Stimulated activated CD4-positive, alpha-beta T cell treated with anti-CD3 and anti-CD28 coated beads, Interleukin-1b, Interleukin-23, amount 100 ng/mL, for 4 hours (primary cell): ENCODE measurements at regions not wholly inside any gene's neighbourhood (a gene's known extent, or its start where the extent isn't known, plus 50 kb on each side); places are given as distances from the start of the nearest gene placed in this dataset.

Experiments used
- DNase-seq, 2 donors: peaks; one replicate each; pipeline ENCODE4 v3.0.0-alpha.2; 2020; ENCODE audit warnings: low read depth in 2 of 2

- no peak for DNase-seq
Observed at GRCh38 chr1:116819081-116819480, 64.9 kb downstream of the CD2 start.

DNA sequence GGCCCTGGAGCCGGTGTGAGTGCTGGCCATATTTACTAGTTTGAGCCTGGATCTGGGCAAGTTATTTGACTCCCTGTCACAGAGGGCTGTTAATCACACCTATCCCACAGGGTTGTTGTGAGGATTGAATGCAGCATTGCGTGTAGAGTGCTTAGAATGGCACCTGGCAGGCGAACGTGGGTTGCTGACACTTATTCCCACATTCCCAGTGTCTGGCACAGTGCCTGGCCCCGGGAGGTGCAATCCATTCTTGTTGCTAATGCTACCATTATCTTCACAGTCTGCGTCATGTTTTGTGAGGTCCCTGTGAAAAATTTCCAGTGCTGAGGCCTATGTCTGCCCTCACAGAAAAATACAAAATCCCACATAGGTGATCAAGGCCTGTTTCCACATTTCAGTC lies 66.1 kb downstream of the CD2 start:
- DNase-seq, result no peak

- DNase-seq, result no peak
Observed at GRCh38 chr1:116821763-116822162, 67.5 kb downstream of the CD2 start.

GRCh38 chr1:116824631-116825206 lies 70.5 kb downstream of the CD2 start:
- DNase-seq, result no peak

- no peak for DNase-seq
Observed at GRCh38 chr1:116825207-116825719, 71.0 kb downstream of the CD2 start.

- no peak for DNase-seq
Observed at GRCh38 chr1:116825720-116826438, 71.6 kb downstream of the CD2 start.

GRCh38 chr1:116826818-116827606 lies 72.8 kb downstream of the CD2 start:
- peak; percentile 37 to 44 for DNase-seq

DNA sequence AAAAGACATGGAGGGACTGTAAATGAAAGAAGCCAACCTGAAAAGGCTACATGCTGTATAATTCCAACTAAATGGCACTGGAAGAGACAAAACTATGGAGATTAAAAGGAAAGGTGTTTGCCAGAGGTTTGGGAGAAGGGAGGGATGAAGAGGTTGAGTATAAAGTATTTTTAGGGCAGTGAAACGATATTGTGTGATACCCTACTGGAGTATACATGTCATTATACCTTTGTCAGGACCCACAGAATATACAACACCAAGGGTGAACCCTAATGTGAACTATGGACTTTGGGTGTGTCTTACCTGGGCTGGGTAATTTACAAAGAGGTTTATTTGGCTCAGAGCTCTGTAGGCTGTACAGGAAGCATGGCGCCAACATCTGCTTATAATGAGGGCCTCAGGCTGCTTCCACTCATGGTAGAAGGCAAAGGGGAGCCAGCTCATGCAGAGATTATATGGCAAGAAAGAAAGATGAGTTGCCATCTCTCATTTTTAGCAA lies 73.4 kb downstream of the CD2 start:
- DNase-seq, result no peak

DNA sequence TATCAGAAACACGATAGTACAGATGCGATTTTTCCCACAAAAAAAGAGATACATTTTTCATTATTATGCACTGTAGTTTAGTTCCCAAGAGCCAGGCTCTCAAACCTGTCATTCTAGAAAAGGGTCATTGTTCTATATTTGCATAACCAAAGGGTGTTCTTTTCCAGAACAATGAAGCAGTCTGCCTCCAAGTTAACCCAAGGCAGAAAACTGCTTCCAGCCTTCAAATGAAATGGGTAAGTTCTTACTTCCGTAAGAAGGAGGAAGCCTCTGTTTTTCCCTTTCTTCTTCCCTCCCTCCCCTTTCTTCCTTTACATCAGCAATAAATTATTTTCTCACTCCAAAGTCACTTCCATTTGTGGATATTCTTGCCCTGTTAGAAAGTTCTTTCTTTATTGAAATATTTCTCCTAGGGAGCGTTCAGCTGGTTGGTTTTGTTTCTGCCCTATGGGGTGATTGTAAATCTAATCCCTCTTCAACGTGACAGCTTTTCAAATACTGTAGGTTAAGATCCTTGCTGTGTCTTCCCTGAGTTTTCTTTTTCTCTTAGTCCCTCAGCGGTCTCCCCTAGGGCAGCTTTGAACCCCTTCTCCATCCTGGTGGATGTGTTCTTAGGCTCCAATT lies 77.3 kb upstream of the PTGFRN start:
- no peak for DNase-seq

- no peak for DNase-seq
Observed at GRCh38 chr1:116832932-116833578, 76.7 kb upstream of the PTGFRN start.

GRCh38 chr1:116833718-116834117 lies 76.0 kb upstream of the PTGFRN start:
- DNase-seq, result no peak

- no peak for DNase-seq
Observed at GRCh38 chr1:116834595-116834994, 75.1 kb upstream of the PTGFRN start.

DNA sequence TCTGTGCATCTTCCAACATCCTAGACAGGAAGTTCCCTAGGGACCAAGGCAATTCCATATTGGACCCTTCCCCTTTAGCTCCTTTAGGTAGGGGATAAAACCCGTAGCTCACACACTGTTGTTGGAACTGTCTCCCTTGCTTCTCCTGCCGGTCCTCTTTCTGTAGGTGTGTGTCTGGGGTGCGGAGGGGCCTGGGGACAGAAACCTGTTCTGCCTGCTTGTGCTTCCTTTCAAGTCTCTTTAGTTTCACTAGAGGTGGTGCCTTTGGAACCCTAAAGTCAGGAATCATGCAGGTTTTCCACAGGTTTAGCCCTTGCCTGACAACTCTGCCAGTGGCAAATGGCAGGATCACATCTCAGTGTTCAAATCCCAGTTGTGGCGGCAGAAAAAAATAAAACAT lies 74.6 kb upstream of the PTGFRN start:
- DNase-seq, result no peak

DNA sequence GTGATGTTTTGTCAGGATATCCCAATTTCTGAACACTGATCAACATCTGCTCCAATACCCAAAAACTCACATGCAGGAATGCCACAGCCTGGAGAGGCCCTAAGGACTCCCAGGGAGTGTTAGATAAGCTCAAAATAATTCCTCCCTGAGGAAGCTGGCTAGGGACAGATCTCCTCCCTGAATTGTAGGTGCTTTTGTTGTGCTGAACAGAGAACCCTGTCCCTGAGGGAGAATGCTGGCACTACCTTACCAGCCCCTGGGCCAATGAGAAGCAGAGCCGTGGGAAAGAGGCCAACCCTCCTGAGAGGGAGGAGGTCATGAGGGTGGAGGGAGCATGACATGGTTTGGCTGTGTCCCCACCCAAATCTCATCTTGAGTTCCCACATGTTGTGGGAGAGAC lies 73.6 kb upstream of the PTGFRN start:
- no peak for DNase-seq

DNA sequence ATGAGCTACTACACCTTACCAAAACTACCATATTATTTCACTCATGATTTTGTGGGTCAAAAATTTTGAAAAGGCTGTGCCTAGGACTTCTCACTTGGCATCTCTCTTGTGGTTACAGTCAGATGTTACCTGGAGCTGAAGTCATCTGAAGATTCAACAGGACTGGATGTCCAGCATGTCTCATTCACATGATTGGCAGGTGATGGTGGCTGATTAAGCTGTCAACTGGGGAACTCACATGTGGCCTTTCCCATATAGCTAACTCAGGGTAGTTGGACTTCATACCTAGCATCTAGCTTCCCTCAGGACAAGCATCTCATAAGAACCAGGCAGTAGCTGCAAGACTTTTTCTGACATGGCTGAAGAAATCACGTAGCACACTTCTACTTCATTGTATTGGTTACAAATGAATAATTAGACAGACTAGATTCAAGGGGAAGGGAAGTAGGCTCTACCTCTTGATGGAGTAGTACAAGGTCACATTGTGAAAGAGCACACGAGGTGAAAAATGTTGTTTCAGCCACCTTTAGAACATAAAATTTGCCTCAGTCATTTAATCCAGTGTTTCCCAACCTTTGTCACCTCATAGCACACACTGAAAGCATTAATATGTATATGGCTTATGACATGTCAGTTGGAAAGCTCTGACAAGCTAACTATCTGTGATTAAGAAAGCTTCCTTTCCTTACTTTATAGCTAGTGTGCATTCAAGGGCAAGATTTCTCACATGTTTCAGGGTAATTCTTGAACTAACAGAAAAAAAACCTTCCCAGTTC lies 68.0 kb upstream of the PTGFRN start:
- DNase-seq, result no peak

DNA sequence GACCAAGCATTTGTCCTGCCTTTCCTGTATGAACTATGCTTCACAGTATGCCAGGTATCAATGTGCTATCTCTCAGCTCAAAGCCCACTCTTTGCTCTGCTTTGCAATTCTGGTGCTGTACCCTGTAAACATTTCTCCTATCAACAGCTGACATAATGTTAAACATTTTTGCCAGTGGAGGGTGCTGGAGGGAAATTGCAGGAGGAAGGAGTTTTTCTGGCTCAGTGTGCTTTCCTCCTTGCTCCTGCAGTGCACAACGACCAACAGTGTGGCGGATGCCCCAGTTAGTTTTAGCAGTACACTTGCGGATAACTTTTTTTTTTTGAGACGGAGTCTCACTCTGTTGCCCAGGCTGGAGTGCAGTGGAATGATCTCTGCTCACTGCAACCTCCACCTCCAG lies 67.1 kb upstream of the PTGFRN start:
- no peak for DNase-seq

DNA sequence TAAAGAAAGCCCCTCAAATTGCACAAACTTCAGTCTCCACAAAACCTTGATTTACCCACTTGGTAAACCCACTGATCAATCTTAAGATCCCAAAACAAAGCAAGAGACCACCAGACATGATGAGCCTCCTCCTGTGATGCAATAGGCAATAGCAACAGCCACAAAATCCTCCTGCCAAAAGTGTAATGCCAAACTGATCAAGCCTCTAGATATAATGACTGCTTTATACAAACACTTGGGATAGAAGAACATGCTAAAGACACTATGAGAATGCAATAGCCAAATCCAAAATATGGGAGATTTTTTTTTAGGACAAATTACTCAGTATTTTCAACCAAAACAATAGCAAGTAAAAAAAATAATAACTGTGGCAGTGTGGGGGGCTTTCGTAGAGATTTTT lies 64.9 kb upstream of the PTGFRN start:
- DNase-seq, result no peak

DNA sequence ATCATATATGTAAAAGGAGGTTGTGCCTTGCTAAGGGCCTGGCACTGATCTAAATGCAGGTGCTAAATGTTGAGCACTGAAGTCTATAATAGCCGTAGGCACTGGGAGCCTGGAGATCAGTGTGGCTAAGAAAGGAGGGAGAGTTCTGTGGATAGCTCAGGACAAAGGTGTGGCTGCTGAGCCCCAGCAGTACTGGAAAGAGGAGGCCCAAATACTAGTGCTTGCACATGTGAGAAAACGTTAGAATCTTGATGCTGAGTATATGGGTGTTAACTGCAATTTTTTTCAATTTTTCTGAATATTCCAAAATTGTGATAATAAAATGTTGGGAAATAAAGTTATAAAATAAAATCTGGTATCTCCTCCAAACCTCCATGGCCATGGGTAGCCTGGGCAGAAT lies 62.5 kb upstream of the PTGFRN start:
- DNase-seq, result no peak

GRCh38 chr1:116847688-116848531 lies 61.8 kb upstream of the PTGFRN start:
- DNase-seq, result no peak

GRCh38 chr1:116850436-116850835 lies 59.3 kb upstream of the PTGFRN start:
- DNase-seq, result no peak
